HEK293 (cell line): ENCODE measurements at regions not wholly inside any gene's neighbourhood (a gene's known extent, or its start where the extent isn't known, plus 50 kb on each side); places are given as distances from the start of the nearest gene placed in this dataset.
"Not testable (repeated sequence)": the region's sequence is repeated elsewhere in the genome, so short reads cannot be mapped to it uniquely, and the experiment has no call there.

ENCODE experiments used
- CTCF ChIA-PET: fragments of 350-600 bp; formaldehyde crosslinking; extraction: SDS; loops from one replicate; lab custom pipeline; 2021; ENCODE audit warnings: antibody characterized with exemption; lab: Yijun Ruan, JAX
- POLR2A ChIA-PET: fragments of 300-600 bp; formaldehyde crosslinking; extraction: SDS; loops from one replicate; lab custom pipeline; 2020; ENCODE audit warnings: antibody characterized with exemption, inconsistent platforms; lab: Yijun Ruan, JAX
- H3K27ac ChIP-seq: fragments of 200-500 bp; sonication (Bioruptor generic); 2 replicates; pipeline ENCODE4 v1.5.1; 2014; ENCODE audit warnings: low read depth, low read length, control low read depth, inconsistent platforms; ENCODE audit errors: extremely low read depth
- H3K36me3 ChIP-seq, 2 experiments: fragments of 200-500 bp in 1 of 2; sonication (Bioruptor generic) in 1 of 2; 1 replicate in 1 of 2; 2 replicates in 1 of 2; pipeline ENCODE4 v1.5.1; 2014 to 2017; ENCODE audit warnings: inconsistent platforms in 2 of 2, low read length in 2 of 2; ENCODE audit not compliant: control insufficient read depth in 2 of 2, insufficient read depth in 1 of 2
- H3K4me1 ChIP-seq: fragments of 200-500 bp; sonication (Bioruptor generic); 2 replicates; pipeline ENCODE4 v1.5.1; 2014; ENCODE audit warnings: mild to moderate bottlenecking, low read length, inconsistent platforms; ENCODE audit not compliant: control insufficient read depth, insufficient read depth
- H3K4me3 ChIP-seq: 2 replicates; pipeline ENCODE4 v1.5.1; 2011; ENCODE audit warnings: low read depth, mild to moderate bottlenecking, control low read depth, low read length, moderate library complexity
- H3K9me3 ChIP-seq: fragments of 200-500 bp; sonication (Bioruptor generic); 2 replicates; pipeline ENCODE4 v1.5.1; 2014; ENCODE audit warnings: low read depth, low read length, inconsistent platforms; ENCODE audit not compliant: control insufficient read depth, insufficient read depth
- REPIN1 ChIP-seq: fragments of 450-650 bp; formaldehyde crosslinking; IDR thresholded peaks from 2 replicates; pipeline ENCODE4 v1.5.1; 2017; ENCODE audit warnings: missing biosample characterization, missing genetic modification characterization, low read depth
- REST ChIP-seq: fragments of 450-650 bp; formaldehyde crosslinking; IDR thresholded peaks from 2 replicates; pipeline ENCODE4 v1.5.1; 2016; ENCODE audit warnings: missing biosample characterization, missing genetic modification characterization
- SCRT1 ChIP-seq: fragments of 450-650 bp; formaldehyde crosslinking; IDR thresholded peaks from 2 replicates; pipeline ENCODE4 v1.5.1; 2016; ENCODE audit warnings: missing biosample characterization, missing genetic modification characterization, borderline replicate concordance
- SCRT2 ChIP-seq: fragments of 450-650 bp; formaldehyde crosslinking; IDR thresholded peaks from 2 replicates; pipeline ENCODE4 v1.5.1; 2016; ENCODE audit warnings: missing biosample characterization, missing genetic modification characterization
- ZNF138 ChIP-seq: fragments of 450-650 bp; formaldehyde crosslinking; IDR thresholded peaks from 2 replicates; pipeline ENCODE4 v1.5.1; 2016; ENCODE audit warnings: missing biosample characterization, missing genetic modification characterization, borderline replicate concordance
- ZNF239 ChIP-seq: fragments of 450-650 bp; formaldehyde crosslinking; IDR thresholded peaks from 2 replicates; pipeline ENCODE4 v1.5.1; 2016; ENCODE audit warnings: missing biosample characterization, missing genetic modification characterization
- ZNF549 ChIP-seq: fragments of 450-650 bp; IDR thresholded peaks from 2 replicates; pipeline ENCODE4 v1.5.1; 2018; ENCODE audit warnings: missing biosample characterization, missing genetic modification characterization, mild to moderate bottlenecking, inconsistent platforms, moderate library complexity
- ZNF658 ChIP-seq: fragments of 450-650 bp; formaldehyde crosslinking; IDR thresholded peaks from 2 replicates; pipeline ENCODE4; 2016; ENCODE audit warnings: missing biosample characterization, missing genetic modification characterization
- TF ChIP-seq, protein P1 (sequence below): fragments of 450-650 bp; formaldehyde crosslinking; IDR thresholded peaks from 2 replicates; pipeline ENCODE4 v1.5.1; 2016; ENCODE audit warnings: missing biosample characterization, missing genetic modification characterization, borderline replicate concordance

DNA sequence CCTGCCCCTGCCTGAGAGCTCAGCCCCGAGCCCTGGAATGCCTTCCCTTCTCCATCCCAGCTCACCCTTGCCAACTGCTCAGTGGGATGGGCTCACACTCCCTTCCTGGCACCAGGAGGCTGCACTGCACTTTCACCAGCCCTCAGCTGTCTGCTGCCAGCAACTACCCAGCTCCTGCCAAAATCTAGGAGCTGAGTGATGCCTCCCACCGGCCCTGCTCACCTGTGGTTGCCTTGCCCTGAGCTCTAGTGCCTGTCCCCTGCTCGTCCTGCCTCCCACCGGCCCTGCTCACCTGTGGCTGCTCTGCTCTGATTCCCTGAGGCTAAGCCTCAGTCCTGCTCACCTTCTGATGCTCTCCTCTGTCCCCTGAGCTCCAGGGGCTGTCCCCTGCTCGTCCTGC is 119.8 kb downstream of the TMEM121 start:
- no peaks in the 10 kb centered on the region for H3K36me3 ChIP-seq
- H3K4me3 ChIP-seq: no peak overlapping the region
- H3K4me1 ChIP-seq: no peaks in the 10 kb centered on the region
- H3K27ac ChIP-seq: no peak overlapping the region
- ChIA-PET POLR2A (no interaction called here), CTCF (no interaction called here)
- no peaks in the 10 kb centered on the region for H3K9me3 ChIP-seq
- TF ChIP-seq ZNF239 (tag by site-specific recombination): no peak
- TF ChIP-seq SCRT1: peak; percentile 84; the same call in 1 of the 2 replicates
- no peak for TF ChIP-seq ZNF138
- peak; percentile 41 for TF ChIP-seq SCRT2 (tag by site-specific recombination)
- TF ChIP-seq REPIN1: no peak
- TF ChIP-seq ZNF658: no peak
- TF ChIP-seq, protein P1, sequence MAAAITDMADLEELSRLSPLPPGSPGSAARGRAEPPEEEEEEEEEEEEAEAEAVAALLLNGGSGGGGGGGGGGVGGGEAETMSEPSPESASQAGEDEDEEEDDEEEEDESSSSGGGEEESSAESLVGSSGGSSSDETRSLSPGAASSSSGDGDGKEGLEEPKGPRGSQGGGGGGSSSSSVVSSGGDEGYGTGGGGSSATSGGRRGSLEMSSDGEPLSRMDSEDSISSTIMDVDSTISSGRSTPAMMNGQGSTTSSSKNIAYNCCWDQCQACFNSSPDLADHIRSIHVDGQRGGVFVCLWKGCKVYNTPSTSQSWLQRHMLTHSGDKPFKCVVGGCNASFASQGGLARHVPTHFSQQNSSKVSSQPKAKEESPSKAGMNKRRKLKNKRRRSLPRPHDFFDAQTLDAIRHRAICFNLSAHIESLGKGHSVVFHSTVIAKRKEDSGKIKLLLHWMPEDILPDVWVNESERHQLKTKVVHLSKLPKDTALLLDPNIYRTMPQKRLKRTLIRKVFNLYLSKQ: no peak

GRCh38 chr14:105646711-105647281 is 120.4 kb downstream of the TMEM121 start:
- POLR2A ChIA-PET, H3K4me1 ChIP-seq, H3K4me3 ChIP-seq, CTCF ChIA-PET, H3K36me3 ChIP-seq, H3K9me3 ChIP-seq, H3K27ac ChIP-seq: not testable (repeated sequence)

GRCh38 chr14:105647426-105647783 is 121.0 kb downstream of the TMEM121 start:
- H3K4me3 ChIP-seq, H3K27ac ChIP-seq, H3K4me1 ChIP-seq, H3K9me3 ChIP-seq, CTCF ChIA-PET, POLR2A ChIA-PET, H3K36me3 ChIP-seq: not testable (repeated sequence)

GRCh38 chr14:105647784-105648608 is 121.6 kb downstream of the TMEM121 start:
- Histone ChIP-seq H3K9me3 (no peaks in the 10 kb centered on the region), H3K36me3 (no peaks in the 10 kb centered on the region), H3K4me1 (no peaks in the 10 kb centered on the region), H3K4me3 (no peak overlapping the region), H3K27ac (no peak overlapping the region)
- POLR2A ChIA-PET: no interaction called here
- TF ChIP-seq ZNF549 (no peak), REST (tag by site-specific recombination) (peak; percentile 91)
- CTCF ChIA-PET: no interaction called here

DNA sequence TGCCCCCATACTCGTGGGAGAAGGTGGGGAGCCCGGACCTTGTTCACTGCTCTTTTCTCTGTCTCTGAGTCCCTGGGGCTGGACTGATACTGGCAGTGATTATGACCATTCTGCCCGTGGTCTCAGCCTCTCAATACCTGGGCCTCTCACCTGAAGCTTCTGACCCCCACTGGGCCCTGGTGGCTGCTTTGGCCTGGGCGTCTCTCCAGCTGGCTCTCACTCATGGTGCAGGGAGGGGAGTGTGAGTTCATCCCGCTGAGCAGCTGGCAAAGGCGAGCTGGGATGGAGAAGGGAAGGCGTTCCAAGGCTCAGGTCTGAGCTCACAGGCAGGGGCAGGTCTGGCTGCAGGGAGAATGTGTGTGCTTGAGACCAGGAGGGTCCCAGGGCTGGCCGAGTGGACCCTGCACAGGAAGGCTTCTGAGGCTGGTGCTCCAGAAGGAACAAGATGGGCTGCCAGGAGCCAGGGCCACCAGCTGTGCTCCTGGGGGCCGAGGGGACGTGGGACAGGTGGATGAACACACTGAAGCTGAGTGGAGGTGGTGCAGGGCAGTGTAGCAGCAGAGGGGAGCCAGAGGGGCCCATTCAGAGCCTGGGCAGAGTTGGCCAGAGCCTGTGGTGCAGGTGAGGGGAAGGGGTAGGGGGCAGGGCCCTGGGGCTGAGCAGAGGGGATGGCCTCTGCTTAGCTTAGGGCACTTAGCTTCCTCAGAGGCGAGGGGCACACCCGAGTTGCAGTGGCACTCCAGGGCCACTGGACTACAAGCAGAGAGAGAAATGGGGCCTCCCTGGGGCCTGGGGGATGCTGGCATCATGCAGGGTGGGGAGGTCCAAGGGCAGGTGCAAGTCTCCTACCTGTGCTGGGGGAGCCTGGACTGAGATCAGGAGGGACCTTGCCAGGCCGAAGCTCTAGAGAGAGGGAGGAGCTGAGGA is 122.5 kb downstream of the TMEM121 start:
- H3K27ac ChIP-seq, H3K4me1 ChIP-seq, H3K4me3 ChIP-seq, H3K9me3 ChIP-seq, POLR2A ChIA-PET, H3K36me3 ChIP-seq, CTCF ChIA-PET: not testable (repeated sequence)

DNA sequence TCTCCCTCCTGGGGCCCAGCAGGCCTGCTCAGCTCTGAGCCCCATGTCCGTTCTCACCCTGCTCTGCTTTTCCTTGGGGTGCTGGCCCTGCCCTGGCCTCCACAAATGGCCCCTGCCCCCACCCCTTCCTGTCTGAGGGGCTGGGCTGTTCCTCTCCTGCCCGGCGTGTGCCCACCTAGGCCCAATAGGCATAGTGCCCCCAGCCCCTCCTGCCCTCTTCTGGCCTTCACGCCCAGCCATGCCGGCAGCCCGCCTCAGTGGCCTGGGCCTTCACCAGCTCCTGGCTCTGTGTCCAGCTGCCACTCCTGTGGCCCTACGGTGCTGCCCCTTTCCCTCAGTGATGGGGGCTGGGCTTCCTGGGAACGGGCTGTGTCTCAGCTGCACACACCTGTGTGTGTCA is 125.9 kb downstream of the TMEM121 start:
- POLR2A ChIA-PET, CTCF ChIA-PET, H3K4me3 ChIP-seq: not testable (repeated sequence)

GRCh38 chr14:105653921-105654320 is 127.5 kb downstream of the TMEM121 start:
- H3K4me3 ChIP-seq, H3K27ac ChIP-seq, POLR2A ChIA-PET, H3K9me3 ChIP-seq, CTCF ChIA-PET, H3K36me3 ChIP-seq, H3K4me1 ChIP-seq: not testable (repeated sequence)

More for the DNA sequence above, 125.9 kb downstream of the TMEM121 start:
- not testable (repeated sequence) for H3K27ac ChIP-seq, H3K36me3 ChIP-seq, H3K4me1 ChIP-seq, H3K9me3 ChIP-seq
